ENCODE measurements at regions not wholly inside any gene's neighbourhood (a gene's known extent, or its start where the extent isn't known, plus 50 kb on each side); places are given as distances from the start of the nearest gene placed in this dataset.

- CTCF ChIA-PET: no interaction called here
- no peak for DNase-seq
- H3K27me3 ChIP-seq (replicated peaks; ENCODE audit: control insufficient read depth, insufficient read depth, low read length): no peaks in the 10 kb centered on the region
- H3K4me3 ChIP-seq (ENCODE audit: low read depth, low read length): no peak overlapping the region
- no peak overlapping the region for H3K4me3 Mint-ChIP-seq (ENCODE audit: unreplicated experiment)
- no peaks in the 10 kb centered on the region for H3K9me3 Mint-ChIP-seq (ENCODE audit: unreplicated experiment)
- no peaks in the 10 kb centered on the region for H3K36me3 Mint-ChIP-seq (ENCODE audit: insufficient read depth, unreplicated experiment)
- H3K27ac Mint-ChIP-seq (ENCODE audit: unreplicated experiment): no peak overlapping the region
- no TSS peak for BruUV-seq (replicated peaks)
- H3K4me1 ChIP-seq: no peaks in the 10 kb centered on the region
- no peak for TF ChIP-seq CTCF (IDR thresholded peaks at IDR 0.05; ENCODE audit: insufficient read depth in 1 of 2, low read depth in 1 of 2, low read length in 1 of 2, severe bottlenecking in 1 of 2, unreplicated experiment in 1 of 2)
- no peaks in the 10 kb centered on the region for H3K4me1 Mint-ChIP-seq (ENCODE audit: low read depth, unreplicated experiment)
- no peaks in the 10 kb centered on the region for H3K9me3 ChIP-seq
- POLR2A ChIA-PET: no interaction called here
- no peaks in the 10 kb centered on the region for H3K36me3 ChIP-seq (ENCODE audit: control insufficient read depth, insufficient read depth, low read length)
- H3K27me3 Mint-ChIP-seq (ENCODE audit: insufficient read depth, unreplicated experiment): no peaks in the 10 kb centered on the region
- intact Hi-C loops (cut with micrococcal nuclease; ENCODE audit: unreplicated experiment): no loop called here
These were observed 85.6 kb upstream of the POU1F1 start for GRCh38 chr3:87361956-87362355.

GRCh38 chr3:87361271-87361670 is 84.9 kb upstream of the POU1F1 start:
- Mint-ChIP-seq H3K4me3 (ENCODE audit: unreplicated experiment) (no peak overlapping the region), H3K9me3 (ENCODE audit: unreplicated experiment) (no peaks in the 10 kb centered on the region), H3K27me3 (ENCODE audit: insufficient read depth, unreplicated experiment) (no peaks in the 10 kb centered on the region), H3K36me3 (ENCODE audit: insufficient read depth, unreplicated experiment) (no peaks in the 10 kb centered on the region), H3K4me1 (ENCODE audit: low read depth, unreplicated experiment) (no peaks in the 10 kb centered on the region), H3K27ac (ENCODE audit: unreplicated experiment) (no peak overlapping the region)
- no peak for DNase-seq
- Histone ChIP-seq H3K36me3 (ENCODE audit: control insufficient read depth, insufficient read depth, low read length) (no peaks in the 10 kb centered on the region), H3K4me3 (ENCODE audit: low read depth, low read length) (no peak overlapping the region), H3K9me3 (no peaks in the 10 kb centered on the region), H3K4me1 (no peaks in the 10 kb centered on the region), H3K27me3 (replicated peaks; ENCODE audit: control insufficient read depth, insufficient read depth, low read length) (no peaks in the 10 kb centered on the region)
- no TSS peak for BruUV-seq (replicated peaks)
- ChIA-PET POLR2A (no interaction called here), CTCF (no interaction called here)
- intact Hi-C loops (cut with micrococcal nuclease; ENCODE audit: unreplicated experiment): no loop called here
- no peak for TF ChIP-seq CTCF (IDR thresholded peaks at IDR 0.05; ENCODE audit: insufficient read depth in 1 of 2, low read depth in 1 of 2, low read length in 1 of 2, severe bottlenecking in 1 of 2, unreplicated experiment in 1 of 2)

- intact Hi-C loops (cut with micrococcal nuclease; ENCODE audit: unreplicated experiment): no loop called here
- no TSS peak for BruUV-seq (replicated peaks)
These were observed 83.4 kb upstream of the POU1F1 start for GRCh38 chr3:87359826-87360225.

More at GRCh38 chr3:87359826-87360225, 83.4 kb upstream of the POU1F1 start:
- Histone ChIP-seq H3K4me3 (ENCODE audit: low read depth, low read length) (no peak overlapping the region), H3K4me1 (no peaks in the 10 kb centered on the region), H3K27me3 (replicated peaks; ENCODE audit: control insufficient read depth, insufficient read depth, low read length) (no peaks in the 10 kb centered on the region), H3K9me3 (no peaks in the 10 kb centered on the region), H3K36me3 (ENCODE audit: control insufficient read depth, insufficient read depth, low read length) (no peaks in the 10 kb centered on the region)
- POLR2A ChIA-PET: no interaction called here
- H3K4me3 Mint-ChIP-seq (ENCODE audit: unreplicated experiment): no peak overlapping the region
- no peaks in the 10 kb centered on the region for H3K4me1 Mint-ChIP-seq (ENCODE audit: low read depth, unreplicated experiment)
- CTCF ChIA-PET: no interaction called here
- no peaks in the 10 kb centered on the region for H3K27me3 Mint-ChIP-seq (ENCODE audit: insufficient read depth, unreplicated experiment)
- DNase-seq: no peak
- no peak for TF ChIP-seq CTCF (IDR thresholded peaks at IDR 0.05; ENCODE audit: insufficient read depth in 1 of 2, low read depth in 1 of 2, low read length in 1 of 2, severe bottlenecking in 1 of 2, unreplicated experiment in 1 of 2)
- no peaks in the 10 kb centered on the region for H3K9me3 Mint-ChIP-seq (ENCODE audit: unreplicated experiment)
- no peaks in the 10 kb centered on the region for H3K36me3 Mint-ChIP-seq (ENCODE audit: insufficient read depth, unreplicated experiment)
- H3K27ac Mint-ChIP-seq (ENCODE audit: unreplicated experiment): no peak overlapping the region

Measured in Caco-2 (cell line).